ENCODE measurements at regions not wholly inside any gene's neighbourhood (a gene's known extent, or its start where the extent isn't known, plus 50 kb on each side); places are given as distances from the start of the nearest gene placed in this dataset.

DNA sequence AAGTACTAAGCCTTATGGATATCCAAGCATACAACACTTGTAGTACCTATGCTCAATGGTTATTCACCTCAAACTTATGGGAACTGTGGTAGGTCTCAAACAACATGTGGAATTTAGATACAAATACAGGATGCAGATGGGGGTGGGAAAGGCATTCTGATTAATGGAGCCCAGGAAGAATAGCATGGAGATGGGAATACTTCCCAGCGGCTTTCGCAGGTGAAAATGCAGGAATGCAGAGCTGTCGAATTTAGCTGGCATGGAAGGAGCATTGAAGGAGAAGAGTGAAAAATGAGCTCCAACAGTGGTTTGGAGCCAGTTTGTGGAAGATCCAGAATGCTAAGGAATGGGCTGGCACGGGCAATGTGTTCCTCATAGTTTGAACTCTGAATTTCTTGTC is 89.9 kb downstream of the NKX2-1 start:
- TF ChIP-seq, protein P1, sequence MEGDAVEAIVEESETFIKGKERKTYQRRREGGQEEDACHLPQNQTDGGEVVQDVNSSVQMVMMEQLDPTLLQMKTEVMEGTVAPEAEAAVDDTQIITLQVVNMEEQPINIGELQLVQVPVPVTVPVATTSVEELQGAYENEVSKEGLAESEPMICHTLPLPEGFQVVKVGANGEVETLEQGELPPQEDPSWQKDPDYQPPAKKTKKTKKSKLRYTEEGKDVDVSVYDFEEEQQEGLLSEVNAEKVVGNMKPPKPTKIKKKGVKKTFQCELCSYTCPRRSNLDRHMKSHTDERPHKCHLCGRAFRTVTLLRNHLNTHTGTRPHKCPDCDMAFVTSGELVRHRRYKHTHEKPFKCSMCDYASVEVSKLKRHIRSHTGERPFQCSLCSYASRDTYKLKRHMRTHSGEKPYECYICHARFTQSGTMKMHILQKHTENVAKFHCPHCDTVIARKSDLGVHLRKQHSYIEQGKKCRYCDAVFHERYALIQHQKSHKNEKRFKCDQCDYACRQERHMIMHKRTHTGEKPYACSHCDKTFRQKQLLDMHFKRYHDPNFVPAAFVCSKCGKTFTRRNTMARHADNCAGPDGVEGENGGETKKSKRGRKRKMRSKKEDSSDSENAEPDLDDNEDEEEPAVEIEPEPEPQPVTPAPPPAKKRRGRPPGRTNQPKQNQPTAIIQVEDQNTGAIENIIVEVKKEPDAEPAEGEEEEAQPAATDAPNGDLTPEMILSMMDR (CRISPR knock-in tag; IDR thresholded peaks at IDR 0.05) = no peak
- TF ChIP-seq, protein P2, sequence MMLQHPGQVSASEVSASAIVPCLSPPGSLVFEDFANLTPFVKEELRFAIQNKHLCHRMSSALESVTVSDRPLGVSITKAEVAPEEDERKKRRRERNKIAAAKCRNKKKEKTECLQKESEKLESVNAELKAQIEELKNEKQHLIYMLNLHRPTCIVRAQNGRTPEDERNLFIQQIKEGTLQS (CRISPR knock-in tag; IDR thresholded peaks at IDR 0.05) = no peak

All from HepG2 (cell line).